Tongue (tissue), 1 donor: ENCODE measurements at regions not wholly inside any gene's neighbourhood (a gene's known extent, or its start where the extent isn't known, plus 50 kb on each side); places are given as distances from the start of the nearest gene placed in this dataset.
A peak's percentile ranks its signal among the peaks of the same experiment; 100 is the strongest.
"Not testable (repeated sequence)": the region's sequence is repeated elsewhere in the genome, so short reads cannot be mapped to it uniquely, and the experiment has no call there.

Experiments
- DNase-seq: peaks from one replicate; pipeline ENCODE4 v3.0.0-alpha.2; 2015

- DNase-seq, result not testable (repeated sequence)
Observed at GRCh38 chr1:34371179-34371578, 194.5 kb downstream of the C1orf94 start.

DNA sequence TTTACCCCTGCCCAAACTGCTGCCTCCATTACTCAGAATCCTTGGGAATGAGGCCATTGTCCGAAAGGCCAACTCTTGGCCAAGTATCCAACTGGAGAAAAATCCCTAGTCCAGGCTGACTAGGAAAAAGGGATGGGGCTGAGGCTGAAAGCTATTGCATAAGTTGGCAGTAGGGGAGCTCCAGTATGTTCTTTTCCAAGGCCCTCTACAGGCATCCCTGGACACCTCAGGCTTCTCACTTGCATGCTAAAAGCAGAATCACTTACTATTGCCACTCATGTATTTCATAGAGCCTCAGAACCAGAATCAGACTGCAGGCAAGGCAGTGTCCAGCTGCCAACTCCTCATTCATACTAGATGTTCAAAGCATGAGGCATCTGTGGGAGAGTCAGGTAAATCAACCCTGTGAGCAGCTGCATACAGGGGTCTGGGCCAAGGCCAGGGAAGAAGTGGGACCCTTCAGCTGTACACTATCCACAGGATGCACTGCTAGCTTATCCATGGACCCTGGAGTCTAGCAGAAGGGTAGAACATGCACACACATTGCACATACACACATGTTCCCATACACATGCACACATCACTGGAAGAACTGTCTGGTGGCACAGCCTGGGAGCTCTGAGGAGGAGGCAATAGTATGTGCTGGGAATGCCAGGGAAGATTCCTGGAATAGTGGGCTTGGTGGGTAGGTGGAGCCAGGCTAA lies 195.3 kb downstream of the C1orf94 start:
- no peak for DNase-seq

DNA sequence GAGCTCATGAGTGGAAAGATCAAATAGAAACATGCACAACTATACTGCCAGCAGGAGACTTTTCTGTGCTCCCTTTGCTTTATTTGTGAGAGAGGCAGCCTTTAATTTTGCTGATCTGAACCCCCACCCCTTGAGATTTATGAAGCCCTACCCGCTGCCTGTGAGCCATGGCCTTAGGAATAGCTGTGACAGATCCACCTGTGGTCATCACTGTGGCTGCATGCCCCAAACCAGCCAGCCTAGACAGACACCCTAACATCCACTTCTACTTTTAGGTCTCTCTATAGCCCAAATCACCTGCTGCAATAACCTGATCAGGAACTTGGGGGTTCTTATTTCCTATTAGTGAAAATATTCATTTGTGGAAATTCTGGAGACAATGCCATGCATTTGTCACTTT lies 196.2 kb downstream of the C1orf94 start:
- DNase-seq, result no peak

DNA sequence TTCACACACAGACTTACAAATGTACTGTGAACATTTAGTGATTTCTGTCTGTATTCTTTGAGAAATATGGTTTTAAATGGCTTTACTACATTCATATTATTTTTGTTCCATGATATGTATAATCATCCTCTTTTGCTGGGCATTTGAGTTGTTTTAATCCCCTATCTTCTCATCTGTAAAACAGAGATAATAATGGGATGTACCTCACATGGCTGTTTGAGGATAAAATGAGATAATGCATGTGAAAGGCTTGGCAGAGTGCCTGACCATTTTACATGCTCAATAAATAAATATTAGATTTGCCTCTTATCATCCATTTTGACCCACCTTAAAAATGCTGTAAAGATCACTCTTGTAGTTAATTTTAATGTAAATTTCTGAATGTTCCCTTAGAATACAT lies 197.2 kb downstream of the C1orf94 start:
- DNase-seq, result no peak

GRCh38 chr1:34376531-34376930 lies 199.8 kb downstream of the C1orf94 start:
- DNase-seq, result no peak

DNA sequence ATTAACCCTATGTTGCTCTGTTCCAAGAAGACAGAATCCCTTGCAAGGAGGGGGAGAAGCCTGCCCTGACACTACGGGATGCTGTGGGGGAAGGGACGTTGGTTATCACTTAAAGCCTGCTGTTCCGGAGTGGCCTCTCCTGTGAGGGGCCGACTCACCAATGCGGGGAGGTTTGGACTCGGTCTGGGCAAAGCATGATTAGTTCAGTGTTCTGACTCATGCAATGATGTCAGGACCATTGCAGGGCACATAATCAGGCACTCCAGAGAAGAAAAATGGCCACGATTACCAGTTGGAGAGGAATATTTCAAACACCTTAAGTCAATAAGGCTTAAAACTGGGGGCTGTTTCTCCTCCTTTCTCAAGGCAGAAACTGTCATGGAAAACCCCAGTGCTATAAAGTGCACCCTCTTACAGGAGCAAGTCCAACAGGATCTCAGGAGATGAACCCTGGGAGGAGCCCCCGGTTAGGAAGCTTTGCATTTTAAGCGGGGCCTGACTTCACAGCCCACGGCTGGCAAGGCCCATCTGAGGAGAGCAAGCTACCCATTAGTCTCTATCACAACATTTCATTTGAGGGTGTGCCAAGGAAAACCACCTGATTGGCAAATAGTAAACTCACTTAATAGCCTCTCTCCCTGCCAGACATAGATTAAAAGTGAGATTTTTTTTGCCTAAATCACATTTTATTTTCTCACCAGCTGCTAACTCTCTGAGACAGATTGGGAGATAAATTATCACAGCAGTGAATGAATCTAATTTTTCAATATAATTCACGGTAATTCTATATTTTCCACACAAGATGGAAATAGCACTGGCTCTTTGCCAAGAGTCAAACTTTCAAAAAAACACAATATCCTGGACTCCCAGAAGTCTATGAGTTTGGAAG lies 202.5 kb downstream of the C1orf94 start:
- peak; percentile 3 for DNase-seq

- no peak for DNase-seq
Observed at GRCh38 chr1:34379911-34380310, 203.2 kb downstream of the C1orf94 start.

DNA sequence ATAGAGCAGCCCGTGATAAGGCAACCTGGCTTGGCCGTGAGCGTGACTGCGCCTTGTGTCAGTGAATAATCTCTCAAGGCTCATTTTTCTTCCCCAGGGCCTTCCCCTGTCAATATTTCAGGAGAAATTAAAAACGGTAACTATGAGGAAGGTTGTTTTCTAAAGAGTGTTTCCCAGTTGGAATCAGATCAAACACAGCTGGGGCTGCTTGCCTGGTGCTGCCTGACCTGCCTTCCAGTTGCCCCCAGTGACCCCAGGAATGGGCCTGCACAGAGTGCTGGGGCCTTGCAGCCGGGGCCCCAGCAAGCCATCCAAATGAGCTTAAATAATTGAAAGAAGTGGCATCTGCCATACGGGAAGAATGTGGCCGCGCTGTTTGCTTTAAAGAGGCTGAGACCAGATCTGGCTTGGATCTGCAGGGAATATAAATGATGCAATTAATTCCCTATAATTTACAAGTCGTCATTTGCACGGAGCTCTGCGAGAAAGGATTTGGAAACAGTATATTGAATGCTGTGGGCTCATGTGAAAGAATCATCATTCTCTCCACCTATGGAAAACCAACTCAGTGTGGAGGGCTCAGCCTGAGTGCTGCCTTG lies 203.9 kb downstream of the C1orf94 start:
- DNase-seq, result no peak

- no peak for DNase-seq
Observed at GRCh38 chr1:34389974-34390373, 213.3 kb downstream of the C1orf94 start.

DNA sequence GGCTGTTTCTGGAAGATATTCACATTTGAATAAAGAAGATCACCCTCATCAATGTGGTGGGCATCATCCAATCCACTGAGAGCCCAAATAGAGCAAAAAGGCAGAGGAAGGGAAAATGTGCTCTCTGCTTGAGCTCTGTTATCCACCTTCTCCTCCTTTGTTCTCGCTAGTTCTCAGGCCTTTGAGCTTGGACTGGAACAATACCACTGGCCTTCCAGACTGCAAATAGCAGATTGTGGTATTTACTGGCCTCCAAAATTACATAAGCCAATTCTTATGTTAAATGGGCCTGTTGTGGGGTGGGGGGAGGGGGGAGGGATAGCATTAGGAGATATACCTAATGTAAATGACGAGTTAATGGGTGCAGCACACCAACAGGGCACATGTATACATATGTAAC lies 219.3 kb downstream of the C1orf94 start:
- no peak for DNase-seq

GRCh38 chr1:34398241-34398915 lies 221.7 kb downstream of the C1orf94 start:
- no peak for DNase-seq

- DNase-seq, result no peak
Observed at GRCh38 chr1:34398916-34399275, 222.2 kb downstream of the C1orf94 start.

DNA sequence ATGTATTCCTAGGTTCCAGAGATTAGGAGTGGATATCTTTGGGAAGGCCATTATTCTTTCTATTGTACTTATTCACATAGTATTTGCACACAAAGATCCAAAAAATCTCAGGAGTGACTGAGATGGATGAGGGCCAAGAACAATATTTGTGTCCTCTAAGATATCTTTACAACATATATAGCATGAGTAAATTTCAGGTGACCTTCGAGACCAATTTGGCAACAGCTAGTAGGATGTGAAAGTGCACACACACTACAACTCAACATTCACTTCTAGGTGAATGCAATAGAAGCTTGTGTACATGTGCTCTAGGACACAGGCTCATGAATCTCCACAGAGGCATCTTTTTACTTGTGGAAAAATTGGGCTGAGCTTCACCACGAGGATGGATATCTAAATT lies 224.0 kb downstream of the C1orf94 start:
- DNase-seq, result no peak

- DNase-seq, result no peak
Observed at GRCh38 chr1:34403156-34403555, 226.4 kb downstream of the C1orf94 start.

DNA sequence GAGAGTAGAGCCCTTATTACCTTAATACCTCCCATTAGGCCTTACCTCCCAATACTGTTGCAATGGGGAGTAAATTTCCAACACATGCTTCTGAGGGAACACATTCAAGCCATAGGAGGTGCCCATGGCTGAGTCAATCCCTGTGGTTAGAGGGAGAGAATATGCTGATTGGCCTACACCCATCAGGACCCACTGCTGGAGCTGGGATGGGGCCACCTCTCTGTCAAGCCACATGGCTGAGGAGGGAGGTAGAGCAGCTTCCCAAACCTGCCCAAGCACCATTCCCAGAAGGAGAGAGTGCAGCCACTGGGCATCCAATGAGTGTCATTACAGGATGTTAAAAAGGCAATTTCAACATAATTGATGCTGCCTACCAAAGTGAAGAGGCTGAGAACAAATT lies 228.1 kb downstream of the C1orf94 start:
- no peak for DNase-seq

DNA sequence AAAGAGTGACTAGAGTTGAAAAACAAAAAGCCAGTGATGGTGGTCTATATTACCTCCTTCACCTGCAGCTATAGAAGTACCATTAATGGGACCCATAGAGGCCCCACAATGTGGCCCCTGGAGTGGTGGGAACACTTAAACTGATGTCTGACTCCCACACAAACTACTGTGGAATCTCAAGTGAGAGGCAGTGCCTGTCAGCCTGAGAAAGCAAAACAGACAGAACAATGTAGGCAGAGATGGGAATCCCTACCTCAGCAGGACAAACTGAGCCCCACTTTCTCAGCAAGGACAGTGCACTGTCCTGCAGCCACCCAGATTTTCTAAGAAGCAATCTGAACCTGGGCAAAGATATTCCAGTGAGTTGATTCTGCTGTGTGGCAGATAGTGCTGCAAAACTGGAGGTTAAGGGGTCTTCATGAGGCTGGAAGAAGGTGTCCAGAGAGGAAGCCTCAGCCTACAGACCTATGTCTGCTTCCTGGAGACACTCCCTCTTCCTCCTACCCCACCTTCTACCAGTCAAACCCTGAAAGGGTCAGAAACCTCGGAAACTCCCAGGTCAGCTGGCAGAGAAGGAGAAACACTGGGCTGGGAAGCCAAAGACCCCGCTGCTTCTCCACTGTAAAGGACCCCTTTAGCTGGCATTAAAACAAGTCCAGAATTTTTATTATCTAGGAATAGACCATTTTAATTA lies 228.7 kb downstream of the C1orf94 start:
- DNase-seq, result no peak

DNA sequence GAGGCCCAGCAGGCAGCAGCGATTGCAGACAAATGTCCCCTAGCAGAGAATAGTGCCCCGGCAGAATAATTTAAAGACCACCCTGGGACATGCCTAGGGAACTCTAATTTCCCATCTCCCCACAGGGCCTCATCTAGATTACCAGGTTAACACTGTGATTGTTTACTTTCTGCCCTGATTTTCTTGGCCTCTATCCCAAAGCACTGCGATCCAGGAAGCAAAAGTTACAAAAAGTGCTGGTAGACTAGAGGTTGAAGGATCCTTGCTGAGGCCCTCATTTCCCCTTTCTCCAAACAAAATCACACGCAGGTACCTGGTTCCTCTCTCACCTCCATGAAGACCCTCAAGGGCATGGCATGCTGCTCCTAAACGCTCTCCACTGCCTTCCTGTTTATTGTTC lies 229.7 kb downstream of the C1orf94 start:
- DNase-seq, result peak; percentile 2

GRCh38 chr1:34406833-34407539 lies 230.3 kb downstream of the C1orf94 start:
- peak; percentile 15 for DNase-seq

DNA sequence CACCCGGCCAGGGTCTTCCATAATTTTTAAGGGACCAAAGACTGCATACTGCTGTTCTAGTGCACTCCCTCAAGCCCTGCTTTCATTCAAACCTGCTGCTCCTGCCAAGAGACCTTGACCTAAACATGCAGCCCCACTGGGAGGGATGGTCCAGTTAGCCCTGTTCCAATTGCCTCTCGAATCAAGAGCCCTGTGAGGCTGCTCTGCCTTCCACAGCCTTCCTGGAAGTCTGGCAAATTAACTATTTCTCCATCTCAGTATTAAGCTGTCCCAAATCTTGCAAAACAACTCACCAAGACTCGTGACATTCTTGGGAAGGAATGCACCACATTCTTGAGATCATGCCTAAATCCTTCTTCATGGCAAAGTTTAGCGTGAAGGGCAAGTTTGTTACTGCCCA lies 231.3 kb downstream of the C1orf94 start:
- no peak for DNase-seq

DNA sequence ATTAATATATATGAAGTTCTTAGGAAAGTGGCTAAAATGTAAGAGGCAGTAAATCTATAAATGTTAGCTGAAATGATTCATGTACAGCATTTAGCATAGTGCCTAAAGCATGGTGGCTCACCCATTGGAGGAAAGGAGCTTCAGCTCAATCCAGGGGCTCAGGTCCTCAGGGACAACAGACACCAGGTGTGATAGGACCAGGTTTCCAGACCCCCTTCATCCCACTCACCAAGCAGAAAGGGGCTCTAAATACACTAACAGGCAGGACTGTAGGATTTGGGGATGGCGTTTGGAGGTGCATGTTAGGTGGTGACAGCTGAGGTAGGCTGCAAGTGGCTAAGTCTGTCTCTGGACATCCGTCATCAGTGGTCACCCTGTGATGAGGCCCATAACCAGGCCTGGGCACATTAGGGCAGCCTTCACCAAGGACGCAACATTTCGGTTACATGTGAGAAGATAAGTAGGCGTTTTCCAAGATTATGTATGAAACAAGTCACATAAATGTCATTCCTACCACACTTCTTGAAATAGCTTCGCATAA lies 233.1 kb downstream of the C1orf94 start:
- no peak for DNase-seq
